PC-9 (cell line): ENCODE measurements at regions not wholly inside any gene's neighbourhood (a gene's known extent, or its start where the extent isn't known, plus 50 kb on each side); places are given as distances from the start of the nearest gene placed in this dataset.

ENCODE experiments used
- EZH2 ChIP-seq: fragments of 200-600 bp; sonication (generic); IDR thresholded peaks from 2 replicates; pipeline ENCODE4 v1.8.0; 2017; ENCODE audit warnings: antibody characterized with exemption, low read depth
- TF ChIP-seq, protein P1 (sequence below): fragments of 200-600 bp; sonication (generic); conservative IDR thresholded peaks from 2 replicates; pipeline ENCODE4 v1.6.1; 2017; ENCODE audit warnings: mixed run types, antibody characterized with exemption, mild to moderate bottlenecking, moderate library complexity

DNA sequence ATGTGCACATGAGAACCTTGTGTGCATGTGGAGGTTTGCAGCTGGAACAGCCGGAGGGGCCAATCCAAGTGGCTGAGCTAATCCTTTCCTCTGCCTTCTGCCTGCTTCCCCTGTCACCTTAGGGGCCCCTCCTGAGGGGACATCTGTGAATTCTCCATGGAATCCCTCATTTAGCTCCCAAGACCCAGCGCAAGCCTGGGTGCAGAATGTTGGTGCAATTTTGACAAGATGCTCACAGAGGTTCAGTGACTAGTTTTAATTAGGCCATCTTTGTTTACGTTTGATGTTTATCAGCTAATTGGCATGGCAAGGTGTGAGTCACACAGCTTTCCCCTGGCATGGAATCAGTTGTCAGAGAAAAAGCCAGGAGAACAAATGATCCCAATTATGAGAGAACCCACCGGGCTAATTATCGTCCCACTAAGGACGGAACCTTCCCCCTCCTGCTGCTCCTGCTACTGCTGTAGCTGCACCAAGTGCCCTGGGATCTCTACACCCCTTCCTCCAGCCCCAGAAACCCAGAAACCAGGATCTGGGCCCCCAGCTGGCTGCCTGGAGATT, 63.6 kb upstream of the PAX6 start:
- TF ChIP-seq, protein P1, sequence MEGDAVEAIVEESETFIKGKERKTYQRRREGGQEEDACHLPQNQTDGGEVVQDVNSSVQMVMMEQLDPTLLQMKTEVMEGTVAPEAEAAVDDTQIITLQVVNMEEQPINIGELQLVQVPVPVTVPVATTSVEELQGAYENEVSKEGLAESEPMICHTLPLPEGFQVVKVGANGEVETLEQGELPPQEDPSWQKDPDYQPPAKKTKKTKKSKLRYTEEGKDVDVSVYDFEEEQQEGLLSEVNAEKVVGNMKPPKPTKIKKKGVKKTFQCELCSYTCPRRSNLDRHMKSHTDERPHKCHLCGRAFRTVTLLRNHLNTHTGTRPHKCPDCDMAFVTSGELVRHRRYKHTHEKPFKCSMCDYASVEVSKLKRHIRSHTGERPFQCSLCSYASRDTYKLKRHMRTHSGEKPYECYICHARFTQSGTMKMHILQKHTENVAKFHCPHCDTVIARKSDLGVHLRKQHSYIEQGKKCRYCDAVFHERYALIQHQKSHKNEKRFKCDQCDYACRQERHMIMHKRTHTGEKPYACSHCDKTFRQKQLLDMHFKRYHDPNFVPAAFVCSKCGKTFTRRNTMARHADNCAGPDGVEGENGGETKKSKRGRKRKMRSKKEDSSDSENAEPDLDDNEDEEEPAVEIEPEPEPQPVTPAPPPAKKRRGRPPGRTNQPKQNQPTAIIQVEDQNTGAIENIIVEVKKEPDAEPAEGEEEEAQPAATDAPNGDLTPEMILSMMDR, result no peak
- no peak for TF ChIP-seq EZH2
